IMR-90 (cell line): ENCODE measurements at regions not wholly inside any gene's neighbourhood (a gene's known extent, or its start where the extent isn't known, plus 50 kb on each side); places are given as distances from the start of the nearest gene placed in this dataset.

Source experiments
- ATAC-seq: fragments of 200-7000 bp; cut with Tn5 transposase; 2 replicates; pipeline ENCODE4 v1.9.1; 2020; ENCODE audit warnings: low read depth, mild to moderate bottlenecking, moderate library complexity
- BruUV-seq: library from RNA; stranded (reverse); fragments of 400-500 nt; replicated peaks from 2 replicates; lab custom pipeline; 2021; lab: Mats Ljungman, UMichigan
- CTCF ChIA-PET: fragments of 300-600 bp; formaldehyde crosslinking; extraction: SDS; loops from one replicate; lab custom pipeline; 2021; ENCODE audit warnings: antibody characterized with exemption; lab: Yijun Ruan, JAX
- POLR2A ChIA-PET: fragments of 300-600 bp; sonication (Branson Sonifier 250); formaldehyde crosslinking; loops from one replicate; lab custom pipeline; 2022; ENCODE audit warnings: antibody characterized with exemption; ENCODE audit not compliant: unreplicated experiment; lab: Charles Lee
- DNase-seq: peaks from one replicate; pipeline ENCODE4 v3.0.0; 2013
- H2AFZ ChIP-seq: replicated peaks from 2 replicates; pipeline ENCODE3; 2013; ENCODE audit warnings: low read length, mild to moderate bottlenecking; ENCODE audit not compliant: poor library complexity
- H2AK5ac ChIP-seq: 2 replicates; pipeline ENCODE4 v1.6.1; 2013; ENCODE audit warnings: low read depth, low read length, inconsistent platforms
- H2AK9ac ChIP-seq: replicated peaks from 2 replicates; pipeline ENCODE3; 2013; ENCODE audit warnings: mild to moderate bottlenecking, low read depth, low read length, moderate library complexity; ENCODE audit not compliant: poor library complexity
- H2BK120ac ChIP-seq: 2 replicates; pipeline ENCODE4 v1.6.1; 2013; ENCODE audit warnings: low read depth, low read length, inconsistent platforms
- H2BK15ac ChIP-seq: 3 replicates; pipeline ENCODE4 v1.6.1; 2013; ENCODE audit warnings: low read depth, low read length, inconsistent platforms
- H2BK20ac ChIP-seq: 2 replicates; pipeline ENCODE4 v1.6.1; 2013; ENCODE audit warnings: low read depth, mild to moderate bottlenecking, inconsistent platforms, low read length, moderate library complexity
- H2BK5ac ChIP-seq: 2 replicates; pipeline ENCODE4 v1.6.1; 2013; ENCODE audit warnings: mild to moderate bottlenecking, low read depth, low read length, inconsistent platforms; ENCODE audit not compliant: poor library complexity, severe bottlenecking
- H3K14ac ChIP-seq: replicated peaks from 2 replicates; pipeline ENCODE4 v1.6.1; 2013; ENCODE audit warnings: low read depth, low read length, inconsistent platforms
- H3K18ac ChIP-seq: 2 replicates; pipeline ENCODE4 v1.6.1; 2013; ENCODE audit warnings: low read depth, low read length, control low read depth
- H3K23ac ChIP-seq: 2 replicates; pipeline ENCODE4 v1.6.1; 2013; ENCODE audit warnings: low read depth, low read length, inconsistent platforms
- H3K27ac ChIP-seq: 2 replicates; pipeline ENCODE4 v1.5.1; 2013; ENCODE audit warnings: mild to moderate bottlenecking, control low read depth, low read length; ENCODE audit not compliant: insufficient read depth
- H3K27me3 ChIP-seq: 2 replicates; pipeline ENCODE4 v1.6.1; 2013; ENCODE audit warnings: low read length; ENCODE audit not compliant: control insufficient read depth, insufficient read depth
- H3K36me3 ChIP-seq: 2 replicates; pipeline ENCODE4 v1.6.1; 2013; ENCODE audit warnings: low read length, mixed read lengths; ENCODE audit not compliant: control insufficient read depth, insufficient read depth
- H3K4ac ChIP-seq: 2 replicates; pipeline ENCODE4 v1.6.1; 2013; ENCODE audit warnings: low read depth, low read length, inconsistent platforms
- H3K4me1 ChIP-seq: 2 replicates; pipeline ENCODE4 v1.6.1; 2013; ENCODE audit warnings: low read length, mixed read lengths; ENCODE audit not compliant: control insufficient read depth, insufficient read depth
- H3K4me2 ChIP-seq: 2 replicates; pipeline ENCODE4 v1.6.1; 2013; ENCODE audit warnings: low read depth, mild to moderate bottlenecking, control low read depth, low read length, moderate library complexity
- H3K4me3 ChIP-seq: 2 replicates; pipeline ENCODE4 v1.5.1; 2013; ENCODE audit warnings: low read depth, mild to moderate bottlenecking, control low read depth, low read length, moderate library complexity; ENCODE audit not compliant: insufficient read depth
- H3K56ac ChIP-seq: 2 replicates; pipeline ENCODE4 v1.6.1; 2013; ENCODE audit warnings: low read length, inconsistent platforms; ENCODE audit not compliant: insufficient read depth; ENCODE audit errors: extremely low read depth
- H3K79me1 ChIP-seq, 2 experiments: 2 replicates each; pipeline ENCODE4 v1.6.1; 2013; ENCODE audit warnings: low read length in 2 of 2, inconsistent platforms in 1 of 2, low read depth in 1 of 2
- H3K9ac ChIP-seq: 2 replicates; pipeline ENCODE4 v1.6.1; 2013; ENCODE audit warnings: low read depth, low read length, control low read depth
- H3K9me1 ChIP-seq: 2 replicates; pipeline ENCODE4 v1.6.1; 2013; ENCODE audit warnings: low read length, inconsistent platforms; ENCODE audit not compliant: insufficient read depth
- H3K9me3 ChIP-seq: 2 replicates; pipeline ENCODE4 v1.6.1; 2013; ENCODE audit warnings: low read length; ENCODE audit not compliant: control insufficient read depth, insufficient read depth
- H4K20me1 ChIP-seq: 2 replicates; pipeline ENCODE4 v1.6.1; 2013; ENCODE audit warnings: low read length, inconsistent platforms; ENCODE audit not compliant: insufficient read depth
- H4K5ac ChIP-seq: 2 replicates; pipeline ENCODE4 v1.6.1; 2013; ENCODE audit warnings: mild to moderate bottlenecking, low read depth, low read length, control low read depth
- H4K8ac ChIP-seq, 2 experiments: 2 replicates each; pipeline ENCODE4 v1.6.1; 2013; ENCODE audit warnings: low read depth in 2 of 2, low read length in 2 of 2, control low read depth in 1 of 2, inconsistent platforms in 1 of 2
- H4K91ac ChIP-seq: 2 replicates; pipeline ENCODE4 v1.6.1; 2013; ENCODE audit warnings: low read depth, low read length, inconsistent platforms; ENCODE audit not compliant: insufficient read depth
- MAFK ChIP-seq: IDR thresholded peaks from 2 replicates; pipeline ENCODE4 v1.6.1; 2012; ENCODE audit warnings: low read depth, low read length, improper control_type of control experiment
- POLR2A ChIP-seq: IDR thresholded peaks from 2 replicates; pipeline ENCODE4 v1.6.1; 2012; ENCODE audit warnings: mild to moderate bottlenecking, low read depth, low read length
- RAD21 ChIP-seq: IDR thresholded peaks from 2 replicates; pipeline ENCODE4 v1.6.1; 2012; ENCODE audit warnings: low read length, improper control_type of control experiment
- WGBS, 2 experiments: methylation state at CpG; one replicate each; pipeline versions ENCODE4 v1.1.5 to v1.1.7; 2013; ENCODE audit warnings: missing lambda C conversion rate in 2 of 2; ENCODE audit not compliant: insufficient read length in 1 of 2; ENCODE audit errors: extremely low coverage in 2 of 2; 5-methylcytosine and 5-hydroxymethylcytosine counted together
- dilution Hi-C: fragments of 300-500 bp; cut with HindIII; formaldehyde crosslinking; loops from one replicate; pipeline ENCODE4 v1.14.3; 2018; ENCODE audit warnings: low sequenced_read_pairs; ENCODE audit not compliant: unreplicated experiment
- in situ Hi-C: fragments of 300-500 bp; cut with MboI; formaldehyde crosslinking; loops from 3 replicates; pipeline ENCODE4 v1.14.3; 2019; ENCODE audit warnings: low sequenced_read_pairs, inconsistent platforms, mixed read lengths
- intact Hi-C: fragments of 100-400 bp; cut with micrococcal nuclease; formaldehyde crosslinking; loops from 2 replicates; pipeline ENCODE4 v1.10.0; 2022

DNA sequence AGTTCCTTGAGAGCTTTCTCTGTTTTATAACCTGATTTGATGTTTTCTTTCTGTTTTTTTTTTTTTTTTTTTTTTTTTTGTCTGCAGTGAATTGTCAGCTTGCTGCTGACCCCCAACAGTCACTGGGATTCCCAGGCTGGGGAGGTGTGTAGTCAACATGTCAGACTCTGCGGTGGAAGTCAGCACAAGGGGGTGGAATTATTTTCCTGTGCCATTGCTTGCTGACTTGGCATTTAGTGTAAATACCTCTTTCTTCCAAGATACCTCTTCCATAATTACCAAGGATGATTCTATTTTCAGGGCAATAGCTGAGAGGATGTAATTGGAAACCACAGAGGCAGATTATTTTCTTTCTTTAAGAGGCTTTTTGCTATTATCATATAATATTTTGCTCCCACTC is 266.3 kb downstream of the CCDC85A start:
- H2BK20ac ChIP-seq = no peak overlapping the region
- H3K4me2 ChIP-seq = no peak overlapping the region
- CTCF ChIA-PET = no interaction called here
- H2AK5ac ChIP-seq = no peak overlapping the region
- H4K5ac ChIP-seq = no peak overlapping the region
- TF ChIP-seq RAD21 (no peak), POLR2A (no peak), MAFK (peak; percentile 39; the same call in 1 of the 2 replicates)
- no peak overlapping the region for H2AFZ ChIP-seq
- H3K27ac ChIP-seq = no peak overlapping the region
- no peak overlapping the region for H3K18ac ChIP-seq
- H4K20me1 ChIP-seq = no peaks in the 10 kb centered on the region
- BruUV-seq = no TSS peak
- in situ Hi-C loops = no loop called here
- no peak overlapping the region for H2AK9ac ChIP-seq
- no peak for ATAC-seq
- no peak overlapping the region for H3K4ac ChIP-seq
- POLR2A ChIA-PET = no interaction called here
- H3K56ac ChIP-seq = no peak overlapping the region
- WGBS, 2 experiments = no CpG with 5 or more reads among the region's 1 CpG
- no peak overlapping the region for H3K9ac ChIP-seq
- H3K9me3 ChIP-seq = peaks cover 6% of the 10 kb centered on the region; the same call in 1 of the 2 replicates
- no peak overlapping the region for H2BK120ac ChIP-seq
- H2BK15ac ChIP-seq = no peak overlapping the region
- H3K4me3 ChIP-seq = no peak overlapping the region
- no peak overlapping the region for H2BK5ac ChIP-seq
- H3K79me1 ChIP-seq = no peaks in the 10 kb centered on the region
- H3K14ac ChIP-seq = no peak overlapping the region
- no peaks in the 10 kb centered on the region for H3K9me1 ChIP-seq
- H3K4me1 ChIP-seq = no peaks in the 10 kb centered on the region
- no peaks in the 10 kb centered on the region for H3K27me3 ChIP-seq
- dilution Hi-C loops = no loop called here
- no peaks in the 10 kb centered on the region for H3K36me3 ChIP-seq
- H4K8ac ChIP-seq = no peak overlapping the region
- intact Hi-C loops = no loop called here
- no peak overlapping the region for H3K23ac ChIP-seq
- no peak overlapping the region for H4K91ac ChIP-seq
- no peak for DNase-seq
